SK-N-SH (cell line): ENCODE measurements at regions not wholly inside any gene's neighbourhood (a gene's known extent, or its start where the extent isn't known, plus 50 kb on each side); places are given as distances from the start of the nearest gene placed in this dataset.

Experiments used
- CTCF ChIA-PET: fragments of 300-600, 350-600 bp; formaldehyde crosslinking; extraction: SDS; loops from one replicate; lab custom pipeline; 2021; lab: Yijun Ruan, JAX
- POLR2A ChIA-PET: fragments of 350-600 bp; sonication (Branson Sonifier 250); formaldehyde crosslinking; extraction: SDS; loops from one replicate; lab custom pipeline; 2020; ENCODE audit warnings: antibody characterized with exemption, inconsistent platforms; lab: Yijun Ruan, JAX
- DNase-seq: peaks from one replicate; pipeline ENCODE4 v3.0.0; 2012
- H2AFZ ChIP-seq: fragments of 200-600 bp; sonication (generic); 2 replicates; pipeline ENCODE4 v1.8.1; 2016; ENCODE audit warnings: antibody characterized with exemption, mild to moderate bottlenecking, low read depth
- H3F3A ChIP-seq: fragments of 200-600 bp; sonication (generic); replicated peaks from 2 replicates; pipeline ENCODE3; 2016; ENCODE audit warnings: antibody characterized with exemption, mild to moderate bottlenecking; ENCODE audit not compliant: insufficient read depth
- H3K27ac ChIP-seq, 2 experiments: fragments of 200-500 bp in 1 of 2; fragments of 200-600 bp in 1 of 2; sonication (Bioruptor generic) in 1 of 2; sonication (generic), shearing (Covaris generic) in 1 of 2; 2 replicates each; pipeline versions ENCODE4 v1.5.1 to v1.6.1; 2014 to 2016; ENCODE audit warnings: low read depth in 2 of 2, inconsistent platforms in 1 of 2, low read length in 1 of 2, mild to moderate bottlenecking in 1 of 2, mixed read lengths in 1 of 2
- H3K27me3 ChIP-seq: fragments of 200-600 bp; sonication (generic), shearing (Covaris generic); 2 replicates; pipeline ENCODE4 v1.6.1; 2016; ENCODE audit warnings: mixed run types; ENCODE audit not compliant: insufficient read depth
- H3K36me3 ChIP-seq, 2 experiments: fragments of 200-500 bp in 1 of 2; fragments of 200-600 bp in 1 of 2; sonication (Bioruptor generic) in 1 of 2; sonication (generic) in 1 of 2; replicated peaks in 1 of 2; 2 replicates each; pipeline versions ENCODE3 to v1.5.1; 2014 to 2016; ENCODE audit warnings: low read length in 1 of 2, mild to moderate bottlenecking in 1 of 2; ENCODE audit not compliant: insufficient read depth in 2 of 2, control insufficient read depth in 1 of 2
- H3K4me1 ChIP-seq, 2 experiments: fragments of 200-500 bp in 1 of 2; fragments of 200-600 bp in 1 of 2; sonication (Bioruptor generic) in 1 of 2; sonication (generic), shearing (Covaris generic) in 1 of 2; 2 replicates each; pipeline versions ENCODE4 v1.5.1 to v1.6.1; 2014 to 2016; ENCODE audit warnings: low read depth in 1 of 2, low read length in 1 of 2, mixed run types in 1 of 2; ENCODE audit not compliant: insufficient read depth in 2 of 2, control insufficient read depth in 1 of 2
- H3K4me2 ChIP-seq: fragments of 200-600 bp; sonication (generic), shearing (Covaris generic); 2 replicates; pipeline ENCODE4 v1.6.1; 2017; ENCODE audit warnings: mixed run types
- H3K4me3 ChIP-seq, 2 experiments: fragments of 200-500 bp in 1 of 2; fragments of 200-600 bp in 1 of 2; sonication (Bioruptor generic) in 1 of 2; sonication (generic), shearing (Covaris generic) in 1 of 2; 2 replicates each; pipeline versions ENCODE4 v1.5.1 to v1.8.1; 2014 to 2016; ENCODE audit warnings: low read depth in 2 of 2, inconsistent platforms in 1 of 2, low read length in 1 of 2, mild to moderate bottlenecking in 1 of 2, mixed read lengths in 1 of 2, moderate library complexity in 1 of 2
- H3K79me2 ChIP-seq: fragments of 200-600 bp; sonication (generic); 2 replicates; pipeline ENCODE4 v1.8.1; 2017; ENCODE audit warnings: mild to moderate bottlenecking; ENCODE audit not compliant: insufficient read depth
- H3K9ac ChIP-seq: fragments of 200-600 bp; sonication (generic); 2 replicates; pipeline ENCODE4 v1.6.1; 2017; ENCODE audit warnings: mixed run types
- H3K9me2 ChIP-seq: fragments of 200-600 bp; sonication (generic); 2 replicates; pipeline ENCODE4 v1.6.1; 2017; ENCODE audit warnings: mixed run types
- H3K9me3 ChIP-seq: fragments of 200-600 bp; sonication (generic); 2 replicates; pipeline ENCODE4 v1.6.1; 2017; ENCODE audit warnings: mixed run types, mild to moderate bottlenecking, moderate library complexity
- H4K20me1 ChIP-seq: fragments of 200-600 bp; sonication (generic); 2 replicates; pipeline ENCODE4 v1.6.1; 2017; ENCODE audit warnings: mild to moderate bottlenecking, mixed run types; ENCODE audit not compliant: insufficient read depth
- CHD2 ChIP-seq: fragments of 150-350 bp; IDR thresholded peaks from 2 replicates; pipeline ENCODE4 v1.6.1; 2018; ENCODE audit warnings: low read length; ENCODE audit not compliant: partially characterized antibody
- CTCF ChIP-seq: fragments of 200-600 bp; sonication (generic); IDR thresholded peaks from 2 replicates; pipeline ENCODE4 v1.6.1; 2017; ENCODE audit warnings: antibody characterized with exemption, mild to moderate bottlenecking, moderate library complexity
- ELF1 ChIP-seq: IDR thresholded peaks from 2 replicates; pipeline ENCODE4 v1.4.0; 2012
- EZH2phosphoT487 ChIP-seq: fragments of 200-600 bp; sonication (generic); IDR thresholded peaks from 2 replicates; pipeline ENCODE4 v1.6.1; 2017; ENCODE audit warnings: low read depth, mixed run types, mild to moderate bottlenecking, antibody characterized with exemption, moderate library complexity, borderline replicate concordance
- FOXM1 ChIP-seq: IDR thresholded peaks from 2 replicates; pipeline ENCODE4 v1.4.0; 2012; ENCODE audit warnings: low read depth, mild to moderate bottlenecking
- GATA2 ChIP-seq: sonication (generic); formaldehyde crosslinking; IDR thresholded peaks from 2 replicates; pipeline ENCODE4 v1.5.0; 2020; ENCODE audit warnings: mild to moderate bottlenecking, missing genetic modification reagents
- IRF3 ChIP-seq: fragments of 150-350 bp; IDR thresholded peaks from 2 replicates; pipeline ENCODE4 v1.6.1; 2016; ENCODE audit warnings: mild to moderate bottlenecking, low read depth, low read length
- JUND ChIP-seq: IDR thresholded peaks from 2 replicates; pipeline ENCODE4 v1.4.0; 2012
- MAX ChIP-seq: IDR thresholded peaks from 2 replicates; pipeline ENCODE4 v1.4.0; 2012; ENCODE audit warnings: low read depth
- NFIC ChIP-seq: IDR thresholded peaks from 2 replicates; pipeline ENCODE4 v1.4.0; 2012; ENCODE audit warnings: borderline replicate concordance
- POLR2AphosphoS5 ChIP-seq: IDR thresholded peaks from 2 replicates; pipeline ENCODE4 v1.6.1; 2012; ENCODE audit warnings: low read depth, low read length
- RAD21 ChIP-seq: IDR thresholded peaks from 2 replicates; pipeline ENCODE4 v1.6.1; 2012; ENCODE audit warnings: mild to moderate bottlenecking, low read length
- RCOR1 ChIP-seq: fragments of 150-350 bp; IDR thresholded peaks from 2 replicates; pipeline ENCODE4 v1.6.1; 2017; ENCODE audit warnings: antibody characterized with exemption, low read length
- RXRA ChIP-seq: IDR thresholded peaks from 2 replicates; pipeline ENCODE4 v1.4.0; 2012; ENCODE audit warnings: low read depth, mild to moderate bottlenecking, borderline replicate concordance
- SIN3A ChIP-seq: IDR thresholded peaks from 2 replicates; pipeline ENCODE4 v1.6.1; 2012; ENCODE audit warnings: low read depth, mild to moderate bottlenecking, low read length, moderate library complexity, borderline replicate concordance
- SMC3 ChIP-seq: IDR thresholded peaks from 2 replicates; pipeline ENCODE4 v1.6.1; 2012; ENCODE audit warnings: low read depth, low read length, improper control_type of control experiment
- TCF12 ChIP-seq: IDR thresholded peaks from 2 replicates; pipeline ENCODE4 v1.4.0; 2012
- USF1 ChIP-seq: IDR thresholded peaks from 2 replicates; pipeline ENCODE4 v1.4.0; 2012; ENCODE audit warnings: low read depth, borderline replicate concordance
- YY1 ChIP-seq: IDR thresholded peaks from 2 replicates; pipeline ENCODE4 v1.4.0; 2012; ENCODE audit warnings: low read depth, mild to moderate bottlenecking
- WGBS: methylation state at CpG from one replicate; pipeline ENCODE4 v1.1.6; 2017; ENCODE audit warnings: low lambda C conversion rate; 5-methylcytosine and 5-hydroxymethylcytosine counted together

- POLR2A ChIA-PET = no interaction called here
- no peaks in the 10 kb centered on the region for H3K79me2 ChIP-seq
Measured at GRCh38 chr16:80167657-80168390, 373.0 kb upstream of the DYNLRB2 start.

GRCh38 chr16:80166082-80166481 is 374.7 kb upstream of the DYNLRB2 start:
- Histone ChIP-seq H3K27me3 (no peaks in the 10 kb centered on the region), H3F3A (no peaks in the 10 kb centered on the region), H3K9me2 (no peaks in the 10 kb centered on the region), H3K4me1 (peaks cover 0 to 2% of the 10 kb centered on the region in 2 experiments; a peak in 1 of 4 replicates), H3K9ac (no peak overlapping the region), H3K9me3 (no peaks in the 10 kb centered on the region; the same call in 1 of the 2 replicates), H4K20me1 (no peaks in the 10 kb centered on the region), H3K36me3 (no peaks in the 10 kb centered on the region), H3K4me2 (no peak overlapping the region), H2AFZ (no peak overlapping the region), H3K4me3 (no peak overlapping the region), H3K79me2 (no peaks in the 10 kb centered on the region), H3K27ac (no peak overlapping the region)
- no peak for DNase-seq
- CTCF ChIA-PET = no interaction called here
- WGBS = 32% methylated on average over 3 of the region's 3 CpGs
- POLR2A ChIA-PET = no interaction called here
- TF ChIP-seq USF1 (no peak), MAX (no peak), CTCF (no peak), CHD2 (no peak), SMC3 (no peak), RXRA (no peak), SIN3A (no peak), NFIC (no peak), TCF12 (no peak), GATA2 (CRISPR knock-in tag) (no peak), EZH2phosphoT487 (no peak), IRF3 (no peak), RAD21 (no peak), JUND (no peak)

More at GRCh38 chr16:80167657-80168390, 373.0 kb upstream of the DYNLRB2 start:
- no peak overlapping the region for H3K4me3 ChIP-seq
- WGBS = 40% methylated on average over 10 of the region's 10 CpGs
- no peaks in the 10 kb centered on the region for H3K27me3 ChIP-seq
- H3F3A ChIP-seq = no peaks in the 10 kb centered on the region
- no peak overlapping the region for H3K27ac ChIP-seq
- TF ChIP-seq SIN3A (no peak), POLR2AphosphoS5 (no peak), CTCF (no peak), ELF1 (no peak), YY1 (no peak), MAX (no peak), FOXM1 (no peak), RCOR1 (no peak)
- H4K20me1 ChIP-seq = no peaks in the 10 kb centered on the region
- H2AFZ ChIP-seq = no peak overlapping the region
- H3K9ac ChIP-seq = no peak overlapping the region
- no peaks in the 10 kb centered on the region; the same call in 1 of the 2 replicates for H3K9me3 ChIP-seq
- no peak overlapping the region for H3K4me2 ChIP-seq
- H3K4me1 ChIP-seq = no peaks in the 10 kb centered on the region; a peak in 1 of 4 replicates
- no peak for DNase-seq
- no peaks in the 10 kb centered on the region for H3K9me2 ChIP-seq
- CTCF ChIA-PET = no interaction called here
- no peaks in the 10 kb centered on the region for H3K36me3 ChIP-seq
